Stomach smooth muscle (tissue), 2 donors: ENCODE measurements at regions not wholly inside any gene's neighbourhood (a gene's known extent, or its start where the extent isn't known, plus 50 kb on each side); places are given as distances from the start of the nearest gene placed in this dataset.

ENCODE experiments used
- H3K27ac ChIP-seq: one replicate; pipeline ENCODE4 v1.7.0; 2013; ENCODE audit warnings: mild to moderate bottlenecking, low read length, inconsistent platforms
- H3K27me3 ChIP-seq, 2 donors: one replicate each; pipeline ENCODE4 v1.7.0; 2013; ENCODE audit warnings: low read length in 2 of 2; ENCODE audit not compliant: insufficient read depth in 2 of 2, control insufficient read depth in 1 of 2
- H3K36me3 ChIP-seq, 2 donors: one replicate each; pipeline ENCODE4 v1.7.0; 2013; ENCODE audit warnings: low read length in 2 of 2; ENCODE audit not compliant: control insufficient read depth in 2 of 2, insufficient read depth in 2 of 2
- H3K4me1 ChIP-seq: one replicate; pipeline ENCODE4 v1.7.0; 2013; ENCODE audit warnings: low read length; ENCODE audit not compliant: control insufficient read depth, insufficient read depth
- H3K4me3 ChIP-seq, 2 donors: one replicate each; pipeline ENCODE4 v1.7.0; 2013; ENCODE audit warnings: low read length in 2 of 2
- H3K9ac ChIP-seq, 2 donors: one replicate each; pipeline ENCODE4 v1.7.0; 2013; ENCODE audit warnings: low read length in 2 of 2, mild to moderate bottlenecking in 1 of 2
- H3K9me3 ChIP-seq, 2 donors: one replicate each; pipeline ENCODE4 v1.7.0; 2013; ENCODE audit warnings: low read length in 2 of 2; ENCODE audit not compliant: control insufficient read depth in 2 of 2
- donor health status: healthy.
- donor health status: Pancreatic carcinoma.

- Histone ChIP-seq H3K4me3 (no peak overlapping the region), H3K9ac (no peak overlapping the region), H3K36me3 (no peaks in the 10 kb centered on the region)
Observed at GRCh38 chr4:66688674-66689073, 856.6 kb downstream of the CENPC start.

GRCh38 chr4:66687459-66687858 lies 857.8 kb downstream of the CENPC start:
- Histone ChIP-seq H3K27me3 (no peaks in the 10 kb centered on the region), H3K9me3 (no peaks in the 10 kb centered on the region), H3K27ac (no peak overlapping the region), H3K4me3 (no peak overlapping the region), H3K4me1 (no peaks in the 10 kb centered on the region), H3K36me3 (no peaks in the 10 kb centered on the region), H3K9ac (no peak overlapping the region)

More at GRCh38 chr4:66688674-66689073, 856.6 kb downstream of the CENPC start:
- Histone ChIP-seq H3K9me3 (no peaks in the 10 kb centered on the region), H3K27me3 (no peaks in the 10 kb centered on the region), H3K27ac (no peak overlapping the region), H3K4me1 (no peaks in the 10 kb centered on the region)

- no peak overlapping the region for H3K4me3 ChIP-seq
- no peaks in the 10 kb centered on the region for H3K27me3 ChIP-seq
- no peak overlapping the region for H3K9ac ChIP-seq
- H3K27ac ChIP-seq = no peak overlapping the region
- no peaks in the 10 kb centered on the region for H3K9me3 ChIP-seq
- H3K4me1 ChIP-seq = no peaks in the 10 kb centered on the region
- no peaks in the 10 kb centered on the region for H3K36me3 ChIP-seq
Observed at GRCh38 chr4:66681962-66682361, 863.3 kb downstream of the CENPC start.

- Histone ChIP-seq H3K9me3 (no peaks in the 10 kb centered on the region), H3K36me3 (no peaks in the 10 kb centered on the region), H3K4me1 (no peaks in the 10 kb centered on the region), H3K9ac (no peak overlapping the region), H3K27me3 (no peaks in the 10 kb centered on the region), H3K4me3 (no peak overlapping the region), H3K27ac (no peak overlapping the region)
Observed at GRCh38 chr4:66667249-66667648, 878.1 kb downstream of the CENPC start.

DNA sequence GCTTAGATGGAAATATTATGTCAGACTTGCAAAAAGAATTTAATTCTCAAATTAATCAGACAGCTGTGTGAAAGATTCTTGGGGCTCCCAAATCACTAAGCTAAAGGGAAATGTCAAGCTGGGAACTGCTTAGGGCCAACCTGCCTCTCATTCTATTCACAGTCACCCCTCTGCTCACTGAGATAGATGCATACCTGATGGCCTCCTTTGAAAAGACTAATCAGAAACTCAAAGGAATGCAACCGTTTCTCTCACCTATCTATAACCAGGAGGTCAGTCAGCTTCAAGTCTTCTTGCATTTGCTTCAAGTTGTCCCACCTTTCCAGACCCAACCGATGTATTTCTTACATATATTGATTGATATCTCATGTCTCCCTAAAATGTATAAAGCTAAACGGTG lies 882.7 kb downstream of the CENPC start:
- Histone ChIP-seq H3K9me3 (no peaks in the 10 kb centered on the region), H3K9ac (no peak overlapping the region), H3K27ac (no peak overlapping the region), H3K36me3 (no peaks in the 10 kb centered on the region), H3K27me3 (no peaks in the 10 kb centered on the region), H3K4me1 (no peaks in the 10 kb centered on the region), H3K4me3 (no peak overlapping the region)

DNA sequence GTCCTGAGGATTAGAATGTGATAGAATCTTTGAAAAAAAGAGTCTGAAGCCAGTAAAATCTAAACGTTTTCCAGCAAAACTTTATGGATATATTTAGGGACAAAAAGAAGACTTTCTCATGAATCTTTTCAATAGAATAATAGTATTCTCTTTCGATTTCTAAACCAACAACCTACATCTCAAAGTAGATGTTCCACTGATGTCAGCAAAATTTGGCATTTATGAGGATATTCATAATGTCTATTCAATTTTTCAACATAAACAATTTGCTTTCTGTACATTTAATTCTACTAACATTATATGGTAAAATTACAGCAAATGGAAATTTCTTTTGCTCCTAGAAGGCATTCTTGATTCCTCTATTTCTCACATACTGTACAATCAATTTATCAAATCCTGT lies 886.5 kb downstream of the CENPC start:
- H3K27me3 ChIP-seq = no peaks in the 10 kb centered on the region
- no peak overlapping the region for H3K9ac ChIP-seq
- no peak overlapping the region for H3K4me3 ChIP-seq
- no peaks in the 10 kb centered on the region for H3K36me3 ChIP-seq
- H3K4me1 ChIP-seq = no peaks in the 10 kb centered on the region
- H3K9me3 ChIP-seq = no peaks in the 10 kb centered on the region
- no peak overlapping the region for H3K27ac ChIP-seq

GRCh38 chr4:66655505-66655904 lies 889.8 kb downstream of the CENPC start:
- Histone ChIP-seq H3K9me3 (no peaks in the 10 kb centered on the region), H3K36me3 (no peaks in the 10 kb centered on the region), H3K4me3 (no peak overlapping the region), H3K4me1 (no peaks in the 10 kb centered on the region), H3K27me3 (no peaks in the 10 kb centered on the region), H3K9ac (no peak overlapping the region), H3K27ac (no peak overlapping the region)

DNA sequence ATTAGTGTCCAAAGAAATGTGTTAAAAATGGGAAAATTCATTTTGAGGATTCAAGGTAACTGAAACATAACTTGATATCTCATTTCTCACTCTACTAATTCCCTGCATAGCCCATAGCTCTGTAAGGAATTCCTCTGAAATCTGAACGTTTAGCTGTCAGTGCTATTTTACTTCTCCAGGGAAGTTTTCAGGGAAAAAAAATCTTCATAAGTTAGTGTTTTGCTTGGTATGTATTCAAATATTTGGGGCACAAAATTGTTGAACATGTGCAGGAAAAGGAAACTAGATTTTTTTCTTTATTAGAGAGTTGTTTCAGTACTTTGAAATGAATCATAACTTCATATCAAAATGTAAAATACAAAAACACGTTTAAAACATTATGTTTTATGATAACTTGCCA lies 891.4 kb downstream of the CENPC start:
- H3K4me1 ChIP-seq = no peaks in the 10 kb centered on the region
- no peaks in the 10 kb centered on the region for H3K9me3 ChIP-seq
- H3K4me3 ChIP-seq = no peak overlapping the region
- H3K36me3 ChIP-seq = no peaks in the 10 kb centered on the region
- H3K9ac ChIP-seq = no peak overlapping the region
- H3K27me3 ChIP-seq = no peaks in the 10 kb centered on the region
- no peak overlapping the region for H3K27ac ChIP-seq

- H3K27me3 ChIP-seq = no peaks in the 10 kb centered on the region
- H3K9ac ChIP-seq = no peak overlapping the region
- no peak overlapping the region for H3K27ac ChIP-seq
- H3K9me3 ChIP-seq = no peaks in the 10 kb centered on the region
- no peak overlapping the region for H3K4me3 ChIP-seq
- no peaks in the 10 kb centered on the region for H3K36me3 ChIP-seq
- H3K4me1 ChIP-seq = no peaks in the 10 kb centered on the region
Observed at GRCh38 chr4:66649236-66649635, 896.1 kb downstream of the CENPC start.

GRCh38 chr4:66647926-66648325 lies 897.4 kb downstream of the CENPC start:
- Histone ChIP-seq H3K4me1 (no peaks in the 10 kb centered on the region), H3K27me3 (no peaks in the 10 kb centered on the region), H3K36me3 (no peaks in the 10 kb centered on the region), H3K9me3 (no peaks in the 10 kb centered on the region), H3K27ac (no peak overlapping the region), H3K4me3 (no peak overlapping the region), H3K9ac (no peak overlapping the region)

DNA sequence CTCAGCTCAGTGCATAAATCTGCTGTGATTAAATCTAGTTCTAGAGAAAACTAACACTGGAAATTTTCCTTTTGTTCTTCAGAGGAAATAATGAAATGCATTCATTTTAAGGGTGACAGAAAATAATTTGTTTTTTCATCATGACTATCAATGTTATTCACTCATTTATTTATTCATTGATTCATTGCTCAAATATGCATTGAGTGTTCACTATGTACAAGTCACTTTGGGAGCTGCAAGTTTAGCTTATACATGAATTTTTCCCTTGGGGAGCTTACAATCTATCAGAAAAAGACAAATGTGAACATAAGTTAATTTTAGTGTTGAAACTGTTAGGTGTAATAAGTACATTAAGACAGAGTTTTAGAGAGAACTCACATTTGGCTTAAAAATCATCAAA lies 897.8 kb downstream of the CENPC start:
- Histone ChIP-seq H3K27me3 (no peaks in the 10 kb centered on the region), H3K36me3 (no peaks in the 10 kb centered on the region), H3K27ac (no peak overlapping the region), H3K9ac (no peak overlapping the region), H3K4me3 (no peak overlapping the region), H3K9me3 (no peaks in the 10 kb centered on the region), H3K4me1 (no peaks in the 10 kb centered on the region)
